CD14-positive monocyte (primary cell): ENCODE measurements at regions not wholly inside any gene's neighbourhood (a gene's known extent, or its start where the extent isn't known, plus 50 kb on each side); places are given as distances from the start of the nearest gene placed in this dataset.

Experiments
- DNase-seq, 3 donors: peaks; one replicate each; pipeline ENCODE4 v3.0.0-alpha.2; 2011 to 2022
- H2AFZ ChIP-seq: 2 replicates; pipeline ENCODE4 v1.6.0; 2012; ENCODE audit warnings: mild to moderate bottlenecking, low read depth, low read length, inconsistent platforms; ENCODE audit not compliant: insufficient read depth, poor library complexity, severe bottlenecking
- H3K27ac ChIP-seq, 2 donors: 1 replicate in 1 of 2; 2 replicates in 1 of 2; pipeline ENCODE4 v1.5.1; 2012 to 2013; ENCODE audit warnings: low read length in 2 of 2, control low read depth in 1 of 2, inconsistent platforms in 1 of 2, low read depth in 1 of 2, mild to moderate bottlenecking in 1 of 2
- H3K27me3 ChIP-seq, 2 donors: one replicate each; pipeline versions ENCODE4 v1.6.0 to v1.6.1; 2011 to 2013; ENCODE audit warnings: low read length in 2 of 2; ENCODE audit not compliant: control insufficient read depth in 2 of 2, insufficient read depth in 2 of 2
- H3K36me3 ChIP-seq, 2 donors: replicated peaks in 1 of 2; 1 replicate in 1 of 2; 2 replicates in 1 of 2; pipeline versions ENCODE4 v1.5.1 to v1.6.1; 2012 to 2013; ENCODE audit warnings: low read length in 2 of 2, control low read depth in 1 of 2, inconsistent platforms in 1 of 2, mild to moderate bottlenecking in 1 of 2; ENCODE audit not compliant: insufficient read depth in 2 of 2, control insufficient read depth in 1 of 2
- H3K4me1 ChIP-seq, 2 donors: 1 replicate in 1 of 2; 2 replicates in 1 of 2; pipeline versions ENCODE4 v1.5.1 to v1.6.1; 2012 to 2013; ENCODE audit warnings: low read length in 2 of 2, control low read depth in 1 of 2, inconsistent platforms in 1 of 2, mild to moderate bottlenecking in 1 of 2, moderate library complexity in 1 of 2; ENCODE audit not compliant: insufficient read depth in 2 of 2, control insufficient read depth in 1 of 2
- H3K4me2 ChIP-seq: replicated peaks from 2 replicates; pipeline ENCODE3; 2012; ENCODE audit warnings: low read length, moderate library complexity, mild to moderate bottlenecking; ENCODE audit not compliant: poor library complexity, severe bottlenecking; ENCODE audit errors: extremely low read depth
- H3K4me3 ChIP-seq, 3 experiments: fragments of 200-600 bp in 1 of 3; sonication (generic) in 1 of 3; replicated peaks in 1 of 3; 1 replicate in 2 of 3; 2 replicates in 1 of 3; pipeline ENCODE4 v1.5.1; 2011 to 2013; ENCODE audit warnings: low read length in 3 of 3, mild to moderate bottlenecking in 3 of 3, control low read depth in 2 of 3, low read depth in 2 of 3, inconsistent platforms in 1 of 3, moderate library complexity in 1 of 3
- H3K79me2 ChIP-seq: 2 replicates; pipeline ENCODE4 v1.6.0; 2012; ENCODE audit warnings: mild to moderate bottlenecking, control low read depth, inconsistent platforms, low read length, moderate library complexity; ENCODE audit not compliant: insufficient read depth
- H3K9ac ChIP-seq: 2 replicates; pipeline ENCODE4 v1.6.0; 2017; ENCODE audit warnings: low read length, mild to moderate bottlenecking; ENCODE audit not compliant: insufficient read depth, poor library complexity, severe bottlenecking
- H3K9me3 ChIP-seq, 2 donors: replicated peaks in 1 of 2; 1 replicate in 1 of 2; 2 replicates in 1 of 2; pipeline versions ENCODE4 v1.5.1 to v1.6.1; 2012 to 2013; ENCODE audit warnings: low read length in 2 of 2, control low read depth in 1 of 2; ENCODE audit not compliant: control insufficient read depth in 1 of 2, insufficient read depth in 1 of 2
- H4K20me1 ChIP-seq: 2 replicates; pipeline ENCODE4 v1.6.0; 2012; ENCODE audit warnings: mild to moderate bottlenecking, low read length, control low read depth, moderate library complexity; ENCODE audit not compliant: insufficient read depth
- H3K27ac Mint-ChIP-seq, 7 donors: one replicate each; pipeline ENCODE4 v1.8.0; 2020; ENCODE audit warnings: mild to moderate bottlenecking in 7 of 7, mixed read lengths in 7 of 7, moderate library complexity in 6 of 7, inconsistent platforms in 2 of 7
- H3K27me3 Mint-ChIP-seq, 3 donors: one replicate each; pipeline ENCODE4 v1.8.0; 2021 to 2022; ENCODE audit warnings: low read depth in 3 of 3, mild to moderate bottlenecking in 3 of 3, mixed read lengths in 3 of 3, moderate library complexity in 3 of 3, inconsistent platforms in 1 of 3
- H3K36me3 Mint-ChIP-seq, 2 donors: one replicate each; pipeline ENCODE4 v1.8.0; 2020; ENCODE audit warnings: mixed read lengths in 2 of 2, inconsistent platforms in 1 of 2, mild to moderate bottlenecking in 1 of 2
- H3K4me1 Mint-ChIP-seq: one replicate; pipeline ENCODE4 v1.8.0; 2020; ENCODE audit warnings: mild to moderate bottlenecking, mixed read lengths
- H3K4me3 Mint-ChIP-seq, 2 donors: one replicate each; pipeline ENCODE4 v1.8.0; 2020; ENCODE audit warnings: mild to moderate bottlenecking in 2 of 2, mixed read lengths in 2 of 2, moderate library complexity in 1 of 2
- H3K9me3 Mint-ChIP-seq, 7 donors: one replicate each; pipeline ENCODE4 v1.8.0; 2020 to 2022; ENCODE audit warnings: mixed read lengths in 7 of 7, mild to moderate bottlenecking in 6 of 7, moderate library complexity in 6 of 7, inconsistent platforms in 2 of 7
- WGBS: methylation state at CpG from one replicate; pipeline ENCODE4 v1.1.5; 2013; ENCODE audit warnings: missing lambda C conversion rate; ENCODE audit not compliant: insufficient coverage; 5-methylcytosine and 5-hydroxymethylcytosine counted together
- intact Hi-C, 2 donors: fragments of 100-400 bp; cut with micrococcal nuclease; formaldehyde crosslinking; loops; one replicate each; pipeline versions ENCODE4 v1.15.0 to v1.15.1; 2023
- TF ChIP-seq, protein P1 (sequence below): fragments of 200-600 bp; IDR thresholded peaks from one replicate; pipeline ENCODE4 v1.8.0; 2022; ENCODE audit warnings: antibody characterized with exemption, mild to moderate bottlenecking

DNA sequence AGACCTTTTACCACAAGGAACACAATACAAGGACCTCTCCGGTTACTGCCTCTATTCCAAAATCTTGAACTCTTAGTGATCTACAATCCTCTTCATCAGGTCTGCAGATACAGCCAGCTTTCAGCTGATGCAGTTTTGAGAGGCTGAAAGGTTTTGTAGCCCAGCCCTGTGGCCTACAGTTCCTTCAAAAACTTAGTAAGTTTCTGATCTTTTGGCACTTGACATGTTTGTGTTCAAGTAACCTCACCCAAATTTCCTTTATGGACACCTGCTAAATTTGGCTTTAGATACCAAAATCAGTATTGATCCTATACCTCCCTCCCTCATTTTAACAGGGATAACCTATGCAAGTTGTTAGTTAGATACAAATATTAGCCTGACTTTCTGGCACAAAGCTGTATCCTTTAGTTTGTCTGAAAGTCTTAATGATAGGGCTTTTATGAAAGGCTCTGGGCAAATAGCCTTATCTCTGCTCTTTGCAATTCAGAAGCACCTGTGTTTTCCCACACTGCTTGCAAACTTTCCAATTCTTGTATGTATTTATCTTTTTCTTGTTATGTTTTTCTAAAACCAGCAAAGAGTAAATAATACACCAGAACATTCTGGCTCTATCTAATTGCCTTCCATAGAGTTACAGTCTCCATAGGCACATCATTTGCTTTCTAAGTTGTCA is 650.5 kb upstream of the KLHL29 start:
- Histone ChIP-seq H3K9me3 (no peaks in the 10 kb centered on the region), H3K36me3 (no peaks in the 10 kb centered on the region), H3K9ac (no peak overlapping the region), H3K4me2 (no peak overlapping the region), H3K79me2 (no peaks in the 10 kb centered on the region), H4K20me1 (no peaks in the 10 kb centered on the region), H3K27me3 (no peaks in the 10 kb centered on the region), H3K4me1 (no peaks in the 10 kb centered on the region), H3K4me3 (no peak overlapping the region), H3K27ac (no peak overlapping the region), H2AFZ (no peak overlapping the region)
- Mint-ChIP-seq H3K27ac (no peak overlapping the region), H3K4me3 (no peak overlapping the region), H3K4me1 (no peaks in the 10 kb centered on the region), H3K9me3 (peaks cover 0 to 6% (median 2%) of the 10 kb centered on the region in 7 donors), H3K27me3 (peaks cover 0 to 1% (median 0%) of the 10 kb centered on the region in 3 donors), H3K36me3 (no peaks in the 10 kb centered on the region)
- intact Hi-C loops = no loop called here
- TF ChIP-seq, protein P1, sequence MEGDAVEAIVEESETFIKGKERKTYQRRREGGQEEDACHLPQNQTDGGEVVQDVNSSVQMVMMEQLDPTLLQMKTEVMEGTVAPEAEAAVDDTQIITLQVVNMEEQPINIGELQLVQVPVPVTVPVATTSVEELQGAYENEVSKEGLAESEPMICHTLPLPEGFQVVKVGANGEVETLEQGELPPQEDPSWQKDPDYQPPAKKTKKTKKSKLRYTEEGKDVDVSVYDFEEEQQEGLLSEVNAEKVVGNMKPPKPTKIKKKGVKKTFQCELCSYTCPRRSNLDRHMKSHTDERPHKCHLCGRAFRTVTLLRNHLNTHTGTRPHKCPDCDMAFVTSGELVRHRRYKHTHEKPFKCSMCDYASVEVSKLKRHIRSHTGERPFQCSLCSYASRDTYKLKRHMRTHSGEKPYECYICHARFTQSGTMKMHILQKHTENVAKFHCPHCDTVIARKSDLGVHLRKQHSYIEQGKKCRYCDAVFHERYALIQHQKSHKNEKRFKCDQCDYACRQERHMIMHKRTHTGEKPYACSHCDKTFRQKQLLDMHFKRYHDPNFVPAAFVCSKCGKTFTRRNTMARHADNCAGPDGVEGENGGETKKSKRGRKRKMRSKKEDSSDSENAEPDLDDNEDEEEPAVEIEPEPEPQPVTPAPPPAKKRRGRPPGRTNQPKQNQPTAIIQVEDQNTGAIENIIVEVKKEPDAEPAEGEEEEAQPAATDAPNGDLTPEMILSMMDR = no peak
- WGBS = no CpG with 5 or more reads among the region's 1 CpG
- no peak for DNase-seq

DNA sequence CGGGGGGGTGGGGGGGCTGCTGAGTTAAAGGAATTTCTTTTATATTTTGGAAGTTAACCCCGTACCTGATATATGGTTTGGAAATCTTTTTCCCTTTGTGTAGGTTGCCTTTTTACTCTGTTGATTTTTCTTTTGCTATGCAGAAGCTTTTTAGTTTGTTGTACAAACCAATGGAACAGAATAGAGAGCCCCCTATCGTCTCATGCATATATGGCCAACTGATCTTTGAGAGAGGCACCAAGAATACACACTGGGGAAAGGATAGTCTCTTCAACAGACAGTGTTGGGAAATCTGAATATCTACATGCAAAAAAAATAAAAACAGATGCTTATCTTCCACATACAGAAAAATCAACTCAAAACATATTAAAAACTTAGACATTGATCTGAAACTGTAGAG is 647.8 kb upstream of the KLHL29 start:
- Mint-ChIP-seq H3K4me3 (no peak overlapping the region), H3K9me3 (peaks cover 0 to 8% (median 2%) of the 10 kb centered on the region in 7 donors), H3K27ac (no peak overlapping the region), H3K4me1 (no peaks in the 10 kb centered on the region), H3K27me3 (no peaks in the 10 kb centered on the region), H3K36me3 (no peaks in the 10 kb centered on the region)
- H3K4me2 ChIP-seq = no peak overlapping the region
- H3K27ac ChIP-seq = no peak overlapping the region
- WGBS = no CpG with 5 or more reads among the region's 3 CpGs
- no peaks in the 10 kb centered on the region for H3K36me3 ChIP-seq
- no peak overlapping the region for H3K4me3 ChIP-seq
- no peak overlapping the region for H2AFZ ChIP-seq
- H3K9ac ChIP-seq = no peak overlapping the region
- no peak for DNase-seq
- no peaks in the 10 kb centered on the region for H3K4me1 ChIP-seq
- TF ChIP-seq, protein P1 = no peak
- H3K27me3 ChIP-seq = no peaks in the 10 kb centered on the region
- no peaks in the 10 kb centered on the region for H3K9me3 ChIP-seq
- intact Hi-C loops = no loop called here
- no peaks in the 10 kb centered on the region for H4K20me1 ChIP-seq
- H3K79me2 ChIP-seq = no peaks in the 10 kb centered on the region
